IMR-90 (cell line): ENCODE measurements at regions not wholly inside any gene's neighbourhood (a gene's known extent, or its start where the extent isn't known, plus 50 kb on each side); places are given as distances from the start of the nearest gene placed in this dataset.

Source experiments
- ATAC-seq: fragments of 200-7000 bp; cut with Tn5 transposase; 2 replicates; pipeline ENCODE4 v1.9.1; 2020; ENCODE audit warnings: low read depth, mild to moderate bottlenecking, moderate library complexity
- BruUV-seq: library from RNA; stranded (reverse); fragments of 400-500 nt; replicated peaks from 2 replicates; lab custom pipeline; 2021; lab: Mats Ljungman, UMichigan
- CTCF ChIA-PET: fragments of 300-600 bp; formaldehyde crosslinking; extraction: SDS; loops from one replicate; lab custom pipeline; 2021; ENCODE audit warnings: antibody characterized with exemption; lab: Yijun Ruan, JAX
- POLR2A ChIA-PET: fragments of 300-600 bp; sonication (Branson Sonifier 250); formaldehyde crosslinking; loops from one replicate; lab custom pipeline; 2022; ENCODE audit warnings: antibody characterized with exemption; ENCODE audit not compliant: unreplicated experiment; lab: Charles Lee
- DNase-seq: peaks from one replicate; pipeline ENCODE4 v3.0.0; 2013
- H2AFZ ChIP-seq: replicated peaks from 2 replicates; pipeline ENCODE3; 2013; ENCODE audit warnings: low read length, mild to moderate bottlenecking; ENCODE audit not compliant: poor library complexity
- H2AK5ac ChIP-seq: 2 replicates; pipeline ENCODE4 v1.6.1; 2013; ENCODE audit warnings: low read depth, low read length, inconsistent platforms
- H2AK9ac ChIP-seq: replicated peaks from 2 replicates; pipeline ENCODE3; 2013; ENCODE audit warnings: mild to moderate bottlenecking, low read depth, low read length, moderate library complexity; ENCODE audit not compliant: poor library complexity
- H2BK120ac ChIP-seq: 2 replicates; pipeline ENCODE4 v1.6.1; 2013; ENCODE audit warnings: low read depth, low read length, inconsistent platforms
- H2BK15ac ChIP-seq: 3 replicates; pipeline ENCODE4 v1.6.1; 2013; ENCODE audit warnings: low read depth, low read length, inconsistent platforms
- H2BK20ac ChIP-seq: 2 replicates; pipeline ENCODE4 v1.6.1; 2013; ENCODE audit warnings: low read depth, mild to moderate bottlenecking, inconsistent platforms, low read length, moderate library complexity
- H2BK5ac ChIP-seq: 2 replicates; pipeline ENCODE4 v1.6.1; 2013; ENCODE audit warnings: mild to moderate bottlenecking, low read depth, low read length, inconsistent platforms; ENCODE audit not compliant: poor library complexity, severe bottlenecking
- H3K14ac ChIP-seq: replicated peaks from 2 replicates; pipeline ENCODE4 v1.6.1; 2013; ENCODE audit warnings: low read depth, low read length, inconsistent platforms
- H3K18ac ChIP-seq: 2 replicates; pipeline ENCODE4 v1.6.1; 2013; ENCODE audit warnings: low read depth, low read length, control low read depth
- H3K23ac ChIP-seq: 2 replicates; pipeline ENCODE4 v1.6.1; 2013; ENCODE audit warnings: low read depth, low read length, inconsistent platforms
- H3K27ac ChIP-seq: 2 replicates; pipeline ENCODE4 v1.5.1; 2013; ENCODE audit warnings: mild to moderate bottlenecking, control low read depth, low read length; ENCODE audit not compliant: insufficient read depth
- H3K27me3 ChIP-seq: 2 replicates; pipeline ENCODE4 v1.6.1; 2013; ENCODE audit warnings: low read length; ENCODE audit not compliant: control insufficient read depth, insufficient read depth
- H3K36me3 ChIP-seq: 2 replicates; pipeline ENCODE4 v1.6.1; 2013; ENCODE audit warnings: low read length, mixed read lengths; ENCODE audit not compliant: control insufficient read depth, insufficient read depth
- H3K4ac ChIP-seq: 2 replicates; pipeline ENCODE4 v1.6.1; 2013; ENCODE audit warnings: low read depth, low read length, inconsistent platforms
- H3K4me1 ChIP-seq: 2 replicates; pipeline ENCODE4 v1.6.1; 2013; ENCODE audit warnings: low read length, mixed read lengths; ENCODE audit not compliant: control insufficient read depth, insufficient read depth
- H3K4me2 ChIP-seq: 2 replicates; pipeline ENCODE4 v1.6.1; 2013; ENCODE audit warnings: low read depth, mild to moderate bottlenecking, control low read depth, low read length, moderate library complexity
- H3K4me3 ChIP-seq: 2 replicates; pipeline ENCODE4 v1.5.1; 2013; ENCODE audit warnings: low read depth, mild to moderate bottlenecking, control low read depth, low read length, moderate library complexity; ENCODE audit not compliant: insufficient read depth
- H3K56ac ChIP-seq: 2 replicates; pipeline ENCODE4 v1.6.1; 2013; ENCODE audit warnings: low read length, inconsistent platforms; ENCODE audit not compliant: insufficient read depth; ENCODE audit errors: extremely low read depth
- H3K79me1 ChIP-seq, 2 experiments: 2 replicates each; pipeline ENCODE4 v1.6.1; 2013; ENCODE audit warnings: low read length in 2 of 2, inconsistent platforms in 1 of 2, low read depth in 1 of 2
- H3K9ac ChIP-seq: 2 replicates; pipeline ENCODE4 v1.6.1; 2013; ENCODE audit warnings: low read depth, low read length, control low read depth
- H3K9me1 ChIP-seq: 2 replicates; pipeline ENCODE4 v1.6.1; 2013; ENCODE audit warnings: low read length, inconsistent platforms; ENCODE audit not compliant: insufficient read depth
- H3K9me3 ChIP-seq: 2 replicates; pipeline ENCODE4 v1.6.1; 2013; ENCODE audit warnings: low read length; ENCODE audit not compliant: control insufficient read depth, insufficient read depth
- H4K20me1 ChIP-seq: 2 replicates; pipeline ENCODE4 v1.6.1; 2013; ENCODE audit warnings: low read length, inconsistent platforms; ENCODE audit not compliant: insufficient read depth
- H4K5ac ChIP-seq: 2 replicates; pipeline ENCODE4 v1.6.1; 2013; ENCODE audit warnings: mild to moderate bottlenecking, low read depth, low read length, control low read depth
- H4K8ac ChIP-seq, 2 experiments: 2 replicates each; pipeline ENCODE4 v1.6.1; 2013; ENCODE audit warnings: low read depth in 2 of 2, low read length in 2 of 2, control low read depth in 1 of 2, inconsistent platforms in 1 of 2
- H4K91ac ChIP-seq: 2 replicates; pipeline ENCODE4 v1.6.1; 2013; ENCODE audit warnings: low read depth, low read length, inconsistent platforms; ENCODE audit not compliant: insufficient read depth
- BHLHE40 ChIP-seq: fragments of 150-350 bp; IDR thresholded peaks from 2 replicates; pipeline ENCODE4 v1.6.1; 2016; ENCODE audit warnings: mild to moderate bottlenecking, low read depth, low read length
- CHD1 ChIP-seq: IDR thresholded peaks from 2 replicates; pipeline ENCODE4 v1.6.1; 2012; ENCODE audit warnings: low read depth, low read length, improper control_type of control experiment
- CTCF ChIP-seq: conservative IDR thresholded peaks from 2 replicates; pipeline ENCODE4 v1.5.1; 2012; ENCODE audit warnings: mild to moderate bottlenecking, low read depth, low read length, improper control_type of control experiment
- FOS ChIP-seq: fragments of 150-350 bp; IDR thresholded peaks from 2 replicates; pipeline ENCODE4 v1.6.1; 2016; ENCODE audit warnings: low read depth, low read length
- MAFK ChIP-seq: IDR thresholded peaks from 2 replicates; pipeline ENCODE4 v1.6.1; 2012; ENCODE audit warnings: low read depth, low read length, improper control_type of control experiment
- MAZ ChIP-seq: IDR thresholded peaks from 2 replicates; pipeline ENCODE4 v1.6.1; 2012; ENCODE audit warnings: low read depth, mild to moderate bottlenecking, low read length, improper control_type of control experiment, moderate library complexity, borderline replicate concordance
- POLR2A ChIP-seq: IDR thresholded peaks from 2 replicates; pipeline ENCODE4 v1.6.1; 2012; ENCODE audit warnings: mild to moderate bottlenecking, low read depth, low read length
- RCOR1 ChIP-seq: IDR thresholded peaks from 2 replicates; pipeline ENCODE4 v1.6.1; 2012; ENCODE audit warnings: mild to moderate bottlenecking, low read length, improper control_type of control experiment; ENCODE audit not compliant: insufficient replicate concordance
- USF2 ChIP-seq: fragments of 150-350 bp; IDR thresholded peaks from 2 replicates; pipeline ENCODE4 v1.6.1; 2017; ENCODE audit warnings: mild to moderate bottlenecking, antibody characterized with exemption, low read length, low read depth
- WGBS, 2 experiments: methylation state at CpG; one replicate each; pipeline versions ENCODE4 v1.1.5 to v1.1.7; 2013; ENCODE audit warnings: missing lambda C conversion rate in 2 of 2; ENCODE audit not compliant: insufficient read length in 1 of 2; ENCODE audit errors: extremely low coverage in 2 of 2; 5-methylcytosine and 5-hydroxymethylcytosine counted together
- dilution Hi-C: fragments of 300-500 bp; cut with HindIII; formaldehyde crosslinking; loops from one replicate; pipeline ENCODE4 v1.14.3; 2018; ENCODE audit warnings: low sequenced_read_pairs; ENCODE audit not compliant: unreplicated experiment
- in situ Hi-C: fragments of 300-500 bp; cut with MboI; formaldehyde crosslinking; loops from 3 replicates; pipeline ENCODE4 v1.14.3; 2019; ENCODE audit warnings: low sequenced_read_pairs, inconsistent platforms, mixed read lengths
- intact Hi-C: fragments of 100-400 bp; cut with micrococcal nuclease; formaldehyde crosslinking; loops from 2 replicates; pipeline ENCODE4 v1.10.0; 2022

- Histone ChIP-seq H3K9me1 (peaks cover 5% of the 10 kb centered on the region; the same call in 1 of the 2 replicates), H3K4ac (no peak overlapping the region), H3K14ac (no peak overlapping the region), H2AK5ac (no peak overlapping the region; the same call in 1 of the 2 replicates), H2AFZ (no peak overlapping the region), H2BK15ac (no peak overlapping the region), H3K79me1 (no peaks in the 10 kb centered on the region), H3K9me3 (no peaks in the 10 kb centered on the region), H4K20me1 (no peaks in the 10 kb centered on the region), H3K4me2 (no peak overlapping the region), H3K56ac (no peak overlapping the region), H3K27me3 (peaks cover 2% of the 10 kb centered on the region; the same call in 1 of the 2 replicates), H4K5ac (no peak overlapping the region), H3K18ac (no peak overlapping the region), H3K9ac (no peak overlapping the region), H2BK5ac (no peak overlapping the region), H4K91ac (no peak overlapping the region), H3K4me1 (no peaks in the 10 kb centered on the region), H2BK120ac (no peak overlapping the region), H3K4me3 (no peak overlapping the region), H2BK20ac (no peak overlapping the region), H4K8ac (no peak overlapping the region), H3K27ac (no peak overlapping the region), H2AK9ac (no peak overlapping the region), H3K36me3 (no peaks in the 10 kb centered on the region), H3K23ac (no peak overlapping the region)
- POLR2A ChIA-PET, result no interaction called here
- intact Hi-C loops (no loop called here), dilution Hi-C loops (no loop called here), in situ Hi-C loops (no loop called here)
- ATAC-seq, result no peak
- BruUV-seq, result no TSS peak
- CTCF ChIA-PET, result interaction anchor here (0.7 kb wide), 1 partner anchor 34 kb away, joined by 7 read pairs; no protein-coding TSS in a partner anchor
- 88% methylated on average over 8 of the region's 17 CpGs; no CpG with 5 or more reads in 1 of the 2 experiments for WGBS, 2 experiments
- TF ChIP-seq MAZ (no peak), RCOR1 (no peak), CHD1 (no peak), BHLHE40 (no peak), MAFK (no peak), USF2 (no peak), CTCF (no peak), POLR2A (no peak), FOS (no peak)
- no peak for DNase-seq
Measured at GRCh38 chr15:100783760-100784492, 95.7 kb upstream of the ALDH1A3 start.
